ENCODE measurements at regions not wholly inside any gene's neighbourhood (a gene's known extent, or its start where the extent isn't known, plus 50 kb on each side); places are given as distances from the start of the nearest gene placed in this dataset.
A peak's percentile ranks its signal among the peaks of the same experiment; 100 is the strongest.

DNA sequence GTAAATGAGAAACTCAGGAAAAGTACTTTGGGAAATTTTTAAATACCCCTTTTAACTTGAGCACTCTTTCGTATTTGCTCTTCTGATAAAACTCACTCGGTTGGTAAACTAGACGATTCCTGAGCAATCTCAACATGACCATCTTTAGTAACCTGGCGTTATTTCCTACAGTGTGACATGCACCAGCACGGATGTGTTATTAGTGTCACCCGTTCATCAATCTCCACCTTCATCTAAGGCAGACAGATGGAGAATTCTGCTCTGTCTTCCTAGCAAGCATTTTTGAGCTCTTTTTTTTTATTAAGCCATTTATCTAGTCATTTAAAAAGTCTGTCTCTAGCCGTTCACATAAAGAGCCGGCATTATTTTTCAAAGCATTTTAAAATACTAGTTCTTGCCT lies 155.2 kb downstream of the DISP1 start (continued):
- TF ChIP-seq, protein P1, sequence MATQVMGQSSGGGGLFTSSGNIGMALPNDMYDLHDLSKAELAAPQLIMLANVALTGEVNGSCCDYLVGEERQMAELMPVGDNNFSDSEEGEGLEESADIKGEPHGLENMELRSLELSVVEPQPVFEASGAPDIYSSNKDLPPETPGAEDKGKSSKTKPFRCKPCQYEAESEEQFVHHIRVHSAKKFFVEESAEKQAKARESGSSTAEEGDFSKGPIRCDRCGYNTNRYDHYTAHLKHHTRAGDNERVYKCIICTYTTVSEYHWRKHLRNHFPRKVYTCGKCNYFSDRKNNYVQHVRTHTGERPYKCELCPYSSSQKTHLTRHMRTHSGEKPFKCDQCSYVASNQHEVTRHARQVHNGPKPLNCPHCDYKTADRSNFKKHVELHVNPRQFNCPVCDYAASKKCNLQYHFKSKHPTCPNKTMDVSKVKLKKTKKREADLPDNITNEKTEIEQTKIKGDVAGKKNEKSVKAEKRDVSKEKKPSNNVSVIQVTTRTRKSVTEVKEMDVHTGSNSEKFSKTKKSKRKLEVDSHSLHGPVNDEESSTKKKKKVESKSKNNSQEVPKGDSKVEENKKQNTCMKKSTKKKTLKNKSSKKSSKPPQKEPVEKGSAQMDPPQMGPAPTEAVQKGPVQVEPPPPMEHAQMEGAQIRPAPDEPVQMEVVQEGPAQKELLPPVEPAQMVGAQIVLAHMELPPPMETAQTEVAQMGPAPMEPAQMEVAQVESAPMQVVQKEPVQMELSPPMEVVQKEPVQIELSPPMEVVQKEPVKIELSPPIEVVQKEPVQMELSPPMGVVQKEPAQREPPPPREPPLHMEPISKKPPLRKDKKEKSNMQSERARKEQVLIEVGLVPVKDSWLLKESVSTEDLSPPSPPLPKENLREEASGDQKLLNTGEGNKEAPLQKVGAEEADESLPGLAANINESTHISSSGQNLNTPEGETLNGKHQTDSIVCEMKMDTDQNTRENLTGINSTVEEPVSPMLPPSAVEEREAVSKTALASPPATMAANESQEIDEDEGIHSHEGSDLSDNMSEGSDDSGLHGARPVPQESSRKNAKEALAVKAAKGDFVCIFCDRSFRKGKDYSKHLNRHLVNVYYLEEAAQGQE (tag by site-specific recombination; IDR thresholded peaks at IDR 0.05) = no peak
- no peak for TF ChIP-seq ZSCAN4 (tag by site-specific recombination; IDR thresholded peaks at IDR 0.05)
- no peak for TF ChIP-seq RBAK (tag by site-specific recombination; IDR thresholded peaks at IDR 0.05)
- no peak for TF ChIP-seq ZNF785 (tag by site-specific recombination; IDR thresholded peaks at IDR 0.05)
- TF ChIP-seq KLF8 (tag by site-specific recombination; IDR thresholded peaks at IDR 0.05) = no peak
- no peak for TF ChIP-seq SALL2 (tag by site-specific recombination; IDR thresholded peaks at IDR 0.05; ENCODE audit: borderline replicate concordance)
- TF ChIP-seq ZNF266 (tag by site-specific recombination; IDR thresholded peaks at IDR 0.05; ENCODE audit: low read depth) = no peak
- TF ChIP-seq GFI1B (tag by site-specific recombination; IDR thresholded peaks at IDR 0.05) = no peak
- TF ChIP-seq EGR2 (tag by site-specific recombination; IDR thresholded peaks at IDR 0.05; ENCODE audit: low read depth) = no peak
- TF ChIP-seq ZNF391 (tag by site-specific recombination; IDR thresholded peaks at IDR 0.05; ENCODE audit: borderline replicate concordance, low read depth) = no peak

- Histone ChIP-seq H3K9me3 (ENCODE audit: control insufficient read depth, insufficient read depth, low read depth, low read length) (no peaks in the 10 kb centered on the region), H3K36me3 (ENCODE audit: control insufficient read depth in 2 of 2, insufficient read depth in 1 of 2, low read length in 2 of 2) (no peaks in the 10 kb centered on the region), H3K4me3 (ENCODE audit: low read depth, low read length) (no peak overlapping the region), H3K27ac (ENCODE audit: extremely low read depth, low read depth, low read length) (no peak overlapping the region), H3K4me1 (ENCODE audit: control insufficient read depth, insufficient read depth, low read length) (peaks cover 20% of the 10 kb centered on the region)
- CTCF ChIA-PET = interaction anchor here (0.6 to 0.7 kb wide), 2 partner anchors 146 to 598 kb away, joined by 4 to 7 read pairs; no protein-coding TSS in a partner anchor
- POLR2A ChIA-PET = no interaction called here
- TF ChIP-seq PRDM6 (tag by site-specific recombination; IDR thresholded peaks at IDR 0.05) = peak; percentile 81
- no peak for TF ChIP-seq ZNF621 (tag by site-specific recombination; IDR thresholded peaks at IDR 0.05)
These were observed 155.9 kb downstream of the DISP1 start for GRCh38 chr1:222970711-222971110.

DNA sequence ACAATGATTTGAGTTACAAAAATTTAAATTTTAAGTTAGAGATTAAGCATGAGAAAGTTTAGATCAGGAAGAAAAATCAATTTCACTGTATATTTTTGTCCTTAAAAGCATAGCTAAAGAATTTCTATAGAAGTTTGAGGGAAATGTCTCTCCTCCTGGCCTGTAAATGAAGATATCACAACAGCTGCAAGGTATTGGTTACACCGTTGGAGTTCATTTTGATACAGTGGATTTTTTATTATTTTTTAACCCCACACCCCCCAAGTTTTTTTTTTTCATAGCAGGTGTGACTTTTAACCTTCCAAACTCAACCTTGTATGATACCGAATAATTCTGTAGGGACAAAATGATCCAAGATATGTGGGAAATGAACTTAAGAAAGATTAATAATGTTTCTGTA lies 156.3 kb downstream of the DISP1 start:
- POLR2A ChIA-PET = no interaction called here
- no peak overlapping the region for H3K27ac ChIP-seq (ENCODE audit: extremely low read depth, low read depth, low read length)
- TF ChIP-seq ZNF747 (tag by site-specific recombination; IDR thresholded peaks at IDR 0.05) (no peak), ZNF138 (tag by site-specific recombination; IDR thresholded peaks at IDR 0.05; ENCODE audit: borderline replicate concordance) (no peak), ZNF23 (tag by site-specific recombination; IDR thresholded peaks at IDR 0.05; ENCODE audit: borderline replicate concordance) (no peak), BCL6B (tag by site-specific recombination; IDR thresholded peaks at IDR 0.05) (no peak), ZNF433 (tag by site-specific recombination; IDR thresholded peaks at IDR 0.05; ENCODE audit: low read depth) (no peak), ZNF654 (tag by site-specific recombination; IDR thresholded peaks at IDR 0.05; ENCODE audit: low read depth) (no peak), ZSCAN30 (tag by site-specific recombination; IDR thresholded peaks at IDR 0.05) (no peak), ZFP69B (tag by site-specific recombination; IDR thresholded peaks at IDR 0.05) (no peak)
- no peak overlapping the region for H3K4me3 ChIP-seq (ENCODE audit: low read depth, low read length)
- no peaks in the 10 kb centered on the region for H3K36me3 ChIP-seq (ENCODE audit: control insufficient read depth in 2 of 2, insufficient read depth in 1 of 2, low read length in 2 of 2)
- CTCF ChIA-PET = interaction anchor here (0.5 to 0.6 kb wide), 2 partner anchors 34 to 599 kb away, joined by 3 to 4 read pairs; no protein-coding TSS in a partner anchor
- peaks cover 24% of the 10 kb centered on the region for H3K4me1 ChIP-seq (ENCODE audit: control insufficient read depth, insufficient read depth, low read length)
- no peaks in the 10 kb centered on the region for H3K9me3 ChIP-seq (ENCODE audit: control insufficient read depth, insufficient read depth, low read depth, low read length)
